ENCODE measurements at regions not wholly inside any gene's neighbourhood (a gene's known extent, or its start where the extent isn't known, plus 50 kb on each side); places are given as distances from the start of the nearest gene placed in this dataset.
A peak's percentile ranks its signal among the peaks of the same experiment; 100 is the strongest.
"Not testable (repeated sequence)": the region's sequence is repeated elsewhere in the genome, so short reads cannot be mapped to it uniquely, and the experiment has no call there.

DNA sequence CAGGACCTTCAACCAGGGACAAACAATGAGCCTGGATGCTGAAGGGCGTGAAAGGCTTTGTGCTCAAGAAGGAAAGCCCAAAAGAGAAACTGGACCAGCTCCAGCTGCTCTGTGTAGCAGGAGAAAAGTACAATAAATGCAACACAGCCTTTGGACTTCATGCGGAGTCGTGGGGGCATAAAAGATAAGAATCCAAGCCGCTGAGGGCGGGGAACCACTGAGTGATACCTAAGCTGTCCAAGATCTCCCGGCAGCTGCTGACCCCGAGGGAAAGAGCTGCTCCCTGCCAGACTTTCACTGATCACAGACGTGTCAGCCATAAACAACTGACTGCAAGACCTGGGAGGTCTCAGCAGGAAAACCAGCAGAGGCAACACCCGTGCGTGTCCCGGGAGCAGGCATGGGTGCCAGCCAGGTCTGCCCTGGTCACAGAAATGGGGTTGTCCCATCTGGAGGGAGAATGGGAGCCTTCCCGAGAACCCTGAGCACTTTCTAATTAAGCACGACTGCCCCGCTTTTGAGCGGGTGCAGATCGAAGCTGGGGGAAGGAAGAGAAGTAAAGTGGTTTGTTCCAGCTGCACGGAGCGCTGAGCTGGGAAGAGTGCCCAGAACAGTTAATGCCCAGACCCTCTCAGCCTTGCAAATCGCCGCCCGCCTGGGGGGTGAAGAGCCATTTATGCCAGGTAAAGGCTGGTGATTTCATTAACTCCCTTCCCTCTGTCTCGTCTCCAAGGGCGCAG, 68.3 kb upstream of the TARDBP start:
- DNase-seq (ENCODE audit: low read depth in 1 of 2, low spot score in 1 of 2) = no peak
- in situ Hi-C loops (cut with HindIII; ENCODE audit: low pct_unique_long_range_greater_than_20kb, low sequenced_read_pairs) = no loop called here
- no peak for TF ChIP-seq JUND (IDR thresholded peaks at IDR 0.05; ENCODE audit: low read depth)

DNA sequence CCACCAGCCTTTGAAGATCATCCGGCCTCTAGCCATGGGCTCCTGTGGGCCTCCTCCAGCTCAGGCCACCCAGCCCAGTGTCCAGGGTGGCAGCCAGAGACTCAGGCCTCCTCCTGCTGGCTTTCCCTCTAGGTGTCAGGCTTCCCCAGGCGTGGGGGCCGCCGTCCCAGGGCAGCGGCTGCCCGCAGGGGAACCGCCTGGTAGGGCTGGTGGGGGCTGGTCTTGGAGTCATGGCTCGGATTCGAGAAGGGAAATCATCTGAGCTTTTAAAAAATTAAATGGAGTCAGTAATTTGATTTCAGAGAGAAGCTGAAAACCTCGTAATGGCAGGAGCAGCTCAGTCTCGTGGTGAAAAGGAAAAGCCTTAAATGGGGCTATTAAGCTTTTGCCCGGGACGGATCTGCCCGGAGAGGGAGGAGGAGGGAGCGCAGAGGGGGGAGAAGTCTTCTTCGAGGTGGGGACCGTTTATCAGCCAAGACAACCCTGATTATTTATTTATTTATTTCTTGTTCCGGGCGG, 66.4 kb upstream of the TARDBP start:
- in situ Hi-C loops (cut with HindIII; ENCODE audit: low pct_unique_long_range_greater_than_20kb, low sequenced_read_pairs) = no loop called here
- no peak for TF ChIP-seq JUND (IDR thresholded peaks at IDR 0.05; ENCODE audit: low read depth)
- DNase-seq (ENCODE audit: low read depth in 1 of 2, low spot score in 1 of 2) = no peak

DNA sequence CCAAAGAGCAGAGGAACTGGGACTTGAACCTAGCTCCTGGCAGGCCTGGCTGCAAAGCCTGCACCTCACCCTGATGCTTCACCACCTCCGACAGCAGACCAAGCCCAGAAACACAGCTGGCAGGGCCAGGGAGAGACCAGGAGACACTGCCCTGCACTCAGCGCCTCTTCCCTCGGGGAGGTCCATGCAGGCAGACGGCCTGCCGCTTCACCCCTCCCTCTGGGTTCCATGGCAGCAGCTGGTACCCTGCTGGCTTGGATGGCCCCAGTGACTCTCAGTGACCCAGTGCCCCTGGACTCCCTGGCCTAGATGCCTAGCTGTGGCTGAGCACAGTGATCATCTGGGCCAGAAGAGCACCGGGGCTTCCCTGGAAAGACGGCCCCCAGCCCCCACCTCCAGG, 65.3 kb upstream of the TARDBP start:
- no peak for TF ChIP-seq JUND (IDR thresholded peaks at IDR 0.05; ENCODE audit: low read depth)
- no peak for DNase-seq (ENCODE audit: low read depth in 1 of 2, low spot score in 1 of 2)
- in situ Hi-C loops (cut with HindIII; ENCODE audit: low pct_unique_long_range_greater_than_20kb, low sequenced_read_pairs) = no loop called here

DNA sequence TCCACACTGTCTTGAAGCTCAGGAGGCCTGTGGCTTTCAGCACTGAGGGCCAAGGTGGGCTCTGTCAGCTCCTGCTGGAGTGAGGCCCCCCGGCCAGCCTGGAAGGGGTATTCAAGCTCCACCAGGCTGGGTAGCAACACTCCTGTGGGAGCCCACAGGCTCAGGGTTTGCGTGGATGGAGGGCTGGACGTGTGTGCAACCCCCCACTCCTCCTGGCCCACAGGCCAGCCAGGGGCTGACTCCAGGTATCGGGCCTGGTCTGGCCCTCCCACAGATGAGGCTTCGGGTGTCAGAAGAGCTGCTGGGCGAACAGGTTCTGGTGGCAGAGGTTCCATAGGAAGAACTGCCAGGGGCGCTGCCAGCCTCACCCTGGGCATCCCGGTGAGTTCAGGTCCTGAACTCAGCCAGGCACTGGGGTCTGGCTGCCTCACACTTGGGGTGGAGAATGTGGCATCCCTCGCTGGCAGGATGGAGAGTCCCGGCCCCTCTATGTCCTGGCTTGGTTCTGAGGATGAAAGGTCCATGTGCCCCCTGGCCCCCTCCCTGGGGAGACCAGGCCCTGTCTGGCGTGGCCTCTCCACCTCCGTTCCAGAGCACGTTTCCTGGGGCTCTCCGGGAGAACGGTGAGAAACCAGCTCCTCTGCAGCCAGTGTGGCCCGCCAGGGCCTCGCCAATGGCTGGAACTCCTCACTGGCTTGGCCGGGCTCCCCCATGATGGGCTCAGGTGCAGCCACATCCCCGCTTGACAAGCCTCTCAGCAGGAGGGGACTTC, 64.6 kb upstream of the TARDBP start:
- in situ Hi-C loops (cut with HindIII; ENCODE audit: low pct_unique_long_range_greater_than_20kb, low sequenced_read_pairs) = no loop called here
- DNase-seq (ENCODE audit: low read depth in 1 of 2, low spot score in 1 of 2) = no peak
- no peak for TF ChIP-seq JUND (IDR thresholded peaks at IDR 0.05; ENCODE audit: low read depth)

DNA sequence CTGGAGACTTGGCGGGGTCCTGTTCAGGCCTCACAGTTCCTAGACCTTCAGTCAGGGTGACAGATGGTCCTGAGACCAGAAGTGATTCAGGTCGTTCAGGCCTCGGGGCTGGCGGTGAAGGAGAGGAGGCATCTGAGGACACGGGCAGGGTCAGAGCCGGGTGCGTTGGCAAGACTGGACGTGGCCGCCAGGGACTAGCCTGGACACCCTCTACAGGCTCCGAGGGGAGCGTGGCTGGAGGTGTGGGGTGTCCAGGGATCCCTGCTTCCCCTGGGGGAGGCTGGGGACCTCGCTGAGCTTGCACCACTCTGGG, 64.0 kb upstream of the TARDBP start:
- DNase-seq (ENCODE audit: low read depth in 1 of 2, low spot score in 1 of 2) = no peak
- in situ Hi-C loops (cut with HindIII; ENCODE audit: low pct_unique_long_range_greater_than_20kb, low sequenced_read_pairs) = no loop called here
- TF ChIP-seq JUND (IDR thresholded peaks at IDR 0.05; ENCODE audit: low read depth) = no peak

DNA sequence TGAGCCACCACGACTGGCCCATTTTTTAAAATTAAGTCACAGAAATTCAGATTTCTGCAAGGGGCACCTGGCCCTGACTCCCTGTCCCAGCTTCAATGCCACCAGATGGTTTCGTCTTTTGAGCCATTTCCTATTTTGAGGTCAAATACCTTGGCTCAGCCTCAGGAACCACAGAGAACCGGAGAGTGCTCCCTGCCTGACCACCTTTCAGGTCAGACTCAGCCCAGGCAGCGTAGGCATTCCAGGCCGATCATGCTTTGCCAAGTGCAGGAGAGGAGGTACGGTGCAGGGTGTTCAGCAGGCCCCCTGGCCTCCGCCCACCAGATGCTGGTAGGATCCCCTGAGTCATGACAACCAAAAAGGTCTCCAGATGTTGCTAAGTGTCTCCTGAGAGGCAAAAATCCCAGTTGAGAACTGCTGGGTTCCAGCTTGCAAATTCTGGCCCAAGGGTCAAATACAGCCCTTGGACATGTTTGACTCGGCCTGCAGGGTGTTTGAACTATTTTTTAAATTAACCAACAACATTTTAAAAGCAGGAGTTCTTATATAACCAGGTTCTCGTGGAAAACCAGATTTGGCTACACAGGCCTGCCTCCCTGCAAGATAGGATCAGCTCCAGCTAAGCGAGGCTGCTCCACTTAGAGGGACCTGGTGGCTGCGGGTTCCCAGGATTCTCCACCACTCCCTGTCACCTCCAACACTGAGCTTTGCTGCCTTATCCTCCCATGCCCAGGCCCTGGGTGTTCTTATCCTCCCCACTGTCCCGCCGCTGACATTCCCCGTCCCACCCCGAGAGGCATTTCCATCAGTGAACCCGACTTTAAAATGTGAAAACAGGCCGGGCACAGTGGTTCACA, 61.9 kb upstream of the TARDBP start:
- in situ Hi-C loops (cut with HindIII; ENCODE audit: low pct_unique_long_range_greater_than_20kb, low sequenced_read_pairs) = no loop called here
- peak in 1 of 2 experiments; percentile 65 for DNase-seq (ENCODE audit: low read depth in 1 of 2, low spot score in 1 of 2)
- no peak for TF ChIP-seq JUND (IDR thresholded peaks at IDR 0.05; ENCODE audit: low read depth)

DNA sequence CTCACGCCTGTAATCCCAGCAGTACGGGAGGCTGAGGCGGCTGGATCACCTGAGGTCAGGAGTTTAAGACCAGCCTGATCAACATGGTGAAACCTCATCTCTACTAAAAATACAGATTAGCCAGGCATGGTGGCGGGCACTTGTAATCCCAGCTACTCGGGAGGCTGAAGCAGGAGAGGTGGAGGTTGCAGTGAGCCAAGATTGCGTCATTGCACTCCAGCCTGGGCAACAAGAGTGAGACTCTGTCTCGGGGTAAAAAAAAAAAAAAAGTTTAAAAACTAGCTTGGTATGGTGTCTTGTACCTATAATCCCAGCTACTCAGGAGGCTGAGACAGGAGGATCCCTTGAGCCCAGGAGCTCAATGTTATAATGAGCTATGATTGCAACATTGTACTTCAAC, 61.2 kb upstream of the TARDBP start:
- DNase-seq (ENCODE audit: low read depth in 1 of 2, low spot score in 1 of 2); in situ Hi-C loops (cut with HindIII; ENCODE audit: low pct_unique_long_range_greater_than_20kb, low sequenced_read_pairs): not testable (repeated sequence)

DNA sequence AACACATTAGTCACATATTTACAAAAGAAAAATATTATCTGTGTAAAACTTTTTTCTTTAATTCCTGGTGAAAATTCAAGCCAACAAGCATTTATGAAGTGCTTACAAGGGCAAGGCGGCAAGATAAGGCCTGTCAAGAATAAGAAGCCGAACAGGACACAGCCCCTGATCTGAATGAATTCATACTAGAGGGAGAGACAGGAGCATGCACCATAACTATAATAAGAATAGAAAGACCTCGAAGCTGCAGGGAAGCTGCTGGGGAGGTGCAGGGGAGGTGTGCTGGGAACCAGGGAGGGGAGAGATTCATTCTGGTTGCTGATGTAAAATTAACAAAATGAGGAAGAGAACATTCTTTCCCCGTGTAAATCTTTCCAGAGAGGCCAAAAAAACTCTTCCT, 60.5 kb upstream of the TARDBP start:
- no peak for DNase-seq (ENCODE audit: low read depth in 1 of 2, low spot score in 1 of 2)
- no peak for TF ChIP-seq JUND (IDR thresholded peaks at IDR 0.05; ENCODE audit: low read depth)
- in situ Hi-C loops (cut with HindIII; ENCODE audit: low pct_unique_long_range_greater_than_20kb, low sequenced_read_pairs) = no loop called here

DNA sequence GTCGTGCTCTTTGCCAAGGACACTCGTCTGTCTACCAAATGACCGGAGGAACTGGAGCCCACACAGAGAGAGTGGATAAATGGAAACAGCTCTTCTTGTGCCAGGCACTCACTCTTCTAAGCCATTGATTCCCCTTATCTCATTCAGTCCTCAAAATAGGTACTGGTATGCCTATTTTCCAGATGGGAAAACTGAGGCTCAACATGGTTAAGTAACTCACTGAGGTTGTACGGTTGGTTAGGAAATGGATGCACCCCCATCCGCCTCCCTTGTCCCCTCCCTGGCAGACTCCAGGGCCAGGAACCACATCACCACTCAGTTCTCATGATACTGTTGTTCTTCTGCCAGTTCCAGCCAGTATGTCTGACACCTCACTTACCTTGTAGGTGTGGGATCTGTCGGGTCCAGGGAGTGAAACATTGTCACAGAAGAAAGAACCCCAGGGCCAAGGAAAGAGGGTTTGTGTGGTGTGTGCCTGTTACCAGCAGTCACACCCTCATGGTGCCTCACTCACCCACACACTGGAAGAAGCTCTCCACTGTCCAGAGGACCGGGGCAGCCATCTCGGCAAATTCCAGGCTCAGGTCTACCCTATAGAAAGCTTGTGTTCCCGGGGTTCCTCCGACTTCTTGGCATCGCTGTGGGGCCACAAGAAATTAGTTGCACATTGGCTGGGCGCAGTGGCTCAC, 58.8 kb upstream of the TARDBP start:
- DNase-seq (ENCODE audit: low read depth in 1 of 2, low spot score in 1 of 2) = no peak
- no peak for TF ChIP-seq JUND (IDR thresholded peaks at IDR 0.05; ENCODE audit: low read depth)
- in situ Hi-C loops (cut with HindIII; ENCODE audit: low pct_unique_long_range_greater_than_20kb, low sequenced_read_pairs) = no loop called here

DNA sequence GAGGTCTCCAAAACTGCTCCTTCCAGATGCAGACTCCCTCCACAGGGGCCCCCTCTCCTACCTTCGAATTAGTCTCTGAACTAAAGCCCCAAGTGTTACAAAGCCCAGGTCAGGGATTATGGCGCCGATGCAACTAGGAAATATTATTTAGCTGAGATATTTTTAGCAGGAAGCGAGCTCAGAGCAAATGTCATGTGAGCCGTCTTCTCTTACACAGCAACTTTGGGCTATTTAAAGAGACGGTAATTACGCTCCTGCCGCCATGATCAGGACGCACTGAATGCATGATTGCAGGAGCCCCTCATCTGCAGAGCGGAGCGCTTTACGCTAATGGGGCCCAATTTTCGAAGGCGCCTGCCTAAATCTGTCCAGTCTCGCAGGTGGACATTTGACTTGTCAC, 55.3 kb upstream of the TARDBP start:
- DNase-seq (ENCODE audit: low read depth in 1 of 2, low spot score in 1 of 2) = no peak
- no peak for TF ChIP-seq JUND (IDR thresholded peaks at IDR 0.05; ENCODE audit: low read depth)
- in situ Hi-C loops (cut with HindIII; ENCODE audit: low pct_unique_long_range_greater_than_20kb, low sequenced_read_pairs) = no loop called here

DNA sequence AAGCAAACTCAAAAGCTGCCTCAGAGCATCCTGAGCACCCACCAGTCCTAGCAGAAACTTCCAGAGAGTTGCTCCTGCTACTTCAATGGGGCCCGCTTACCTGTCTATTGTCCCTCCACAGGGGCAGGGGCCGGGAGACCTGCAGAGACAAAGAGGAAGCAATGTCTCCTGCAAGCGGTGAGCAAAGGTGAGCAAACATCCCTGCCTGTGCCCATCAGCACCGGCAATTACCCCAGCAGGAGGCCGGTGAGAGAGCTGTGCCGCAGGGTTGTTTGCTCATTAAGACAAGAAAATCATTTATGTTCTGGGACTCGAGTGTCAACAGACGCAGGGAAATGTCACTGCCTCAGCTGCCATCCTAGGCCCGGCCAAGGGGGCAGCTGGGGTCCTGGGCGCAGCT, 53.8 kb upstream of the TARDBP start:
- in situ Hi-C loops (cut with HindIII; ENCODE audit: low pct_unique_long_range_greater_than_20kb, low sequenced_read_pairs) = no loop called here
- no peak for TF ChIP-seq JUND (IDR thresholded peaks at IDR 0.05; ENCODE audit: low read depth)
- DNase-seq (ENCODE audit: low read depth in 1 of 2, low spot score in 1 of 2) = peak; percentile 42 to 69

Data from T47D (cell line).